NCI-H187 (cell line): ENCODE measurements at regions not wholly inside any gene's neighbourhood (a gene's known extent, or its start where the extent isn't known, plus 50 kb on each side); places are given as distances from the start of the nearest gene placed in this dataset.

Experiments
- DNase-seq, 2 experiments: peaks; one replicate each; lab custom pipeline; 2025; lab: John Stamatoyannopoulos, UW

DNA sequence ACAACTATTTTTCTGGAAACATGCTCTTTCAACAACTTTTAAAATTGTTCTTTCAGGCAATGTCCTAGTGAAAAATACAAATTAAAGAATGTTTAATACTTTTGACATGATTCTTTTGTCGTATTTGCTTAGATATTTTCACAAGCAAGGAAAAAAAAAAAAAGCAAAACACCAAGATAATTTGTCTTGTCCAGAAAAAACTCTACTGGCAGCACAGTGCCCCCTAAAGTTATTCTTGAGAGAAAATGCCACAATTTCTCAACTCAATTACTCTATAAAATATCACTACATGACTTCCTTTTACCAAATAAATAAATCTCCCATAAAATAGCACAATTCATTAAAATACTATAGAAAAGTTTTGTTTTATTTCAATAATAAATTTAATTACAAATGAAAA lies 652.5 kb upstream of the EPHA7 start:
- no peak for DNase-seq

DNA sequence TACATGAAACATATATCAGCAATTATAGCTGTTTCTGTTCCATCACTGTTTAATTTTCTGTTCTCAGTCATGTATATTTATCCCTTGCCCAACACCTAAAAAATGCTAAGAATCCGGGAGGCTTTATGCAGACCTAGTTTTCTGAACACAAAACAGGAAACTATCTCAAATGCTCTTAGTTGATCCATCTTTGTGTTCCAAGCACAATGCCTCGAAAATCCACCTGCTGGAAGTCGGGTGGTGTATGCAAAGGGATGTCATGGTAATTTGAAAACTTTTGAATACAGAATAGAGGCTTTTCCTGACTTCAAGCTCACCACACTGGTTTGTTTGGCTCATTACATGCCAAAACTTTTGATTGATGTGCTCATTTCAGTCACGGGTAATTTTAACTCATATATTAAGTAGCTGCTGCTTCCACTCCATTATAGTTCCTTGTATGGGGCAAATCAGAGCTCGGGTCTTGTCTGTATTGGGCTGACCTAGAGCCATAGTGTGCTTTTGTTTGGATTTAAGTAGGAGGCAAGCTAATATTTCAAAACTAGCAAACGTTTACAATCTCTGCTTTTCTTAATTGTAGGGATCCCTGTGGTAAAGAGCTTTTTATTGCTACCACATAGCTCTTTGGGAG lies 646.5 kb upstream of the EPHA7 start:
- no peak for DNase-seq

GRCh38 chr6:94052749-94053148 lies 633.4 kb upstream of the EPHA7 start:
- DNase-seq = no peak

DNA sequence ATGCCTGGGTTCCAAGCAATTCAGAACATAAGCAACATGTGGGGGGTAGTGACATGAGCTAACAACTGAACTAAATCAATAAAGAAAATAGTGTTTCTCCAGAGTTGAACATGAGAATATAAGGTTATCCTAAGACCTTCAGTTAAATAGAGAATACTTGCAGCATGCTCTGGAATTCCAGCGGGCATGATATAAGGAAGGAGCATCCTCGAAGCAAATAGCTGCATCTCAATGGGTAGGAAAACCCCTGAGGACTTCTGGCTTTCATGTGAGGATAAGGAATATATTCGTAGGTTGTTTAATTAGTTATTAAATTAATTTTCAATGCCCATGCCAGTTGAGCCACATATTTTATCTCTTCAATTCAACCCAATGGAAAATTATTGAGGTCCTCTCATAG lies 631.2 kb upstream of the EPHA7 start:
- no peak for DNase-seq

GRCh38 chr6:94049001-94049400 lies 629.6 kb upstream of the EPHA7 start:
- DNase-seq = no peak

DNA sequence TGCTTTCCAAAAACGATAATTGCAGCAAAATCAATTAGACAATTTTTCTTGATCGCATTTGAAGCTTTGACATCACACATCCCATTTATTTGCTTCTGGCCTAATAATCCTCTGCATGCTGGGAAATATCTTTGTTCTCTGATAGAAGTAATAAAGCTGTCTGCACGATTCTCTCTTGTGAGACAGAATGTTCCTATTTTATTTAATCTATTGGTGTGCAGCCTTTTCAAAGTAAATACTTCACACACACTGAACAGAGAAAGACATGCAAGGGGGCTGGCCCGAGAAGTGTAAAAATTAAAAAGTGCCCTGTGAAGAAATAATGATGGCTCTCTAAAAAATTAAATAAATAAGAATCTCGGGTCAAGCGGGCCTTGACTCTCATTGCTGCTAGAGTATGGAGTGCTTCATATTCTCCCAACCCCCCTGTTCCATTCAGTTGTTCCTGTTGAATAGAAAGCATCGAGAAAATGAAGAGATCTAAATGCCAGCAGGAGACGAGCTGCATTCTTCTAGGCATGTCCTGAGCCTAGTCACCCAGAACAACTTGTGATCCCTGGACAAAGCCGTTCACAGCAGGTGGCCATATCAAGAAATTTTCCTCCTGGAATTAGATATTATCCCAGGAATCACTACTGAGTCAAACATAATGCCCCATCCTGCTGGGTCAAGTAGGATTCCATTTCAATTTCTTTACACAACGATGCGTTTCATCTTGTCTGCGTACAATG lies 625.9 kb upstream of the EPHA7 start:
- peak; percentile 22 to 38 for DNase-seq

GRCh38 chr6:94041945-94042709 lies 622.8 kb upstream of the EPHA7 start:
- no peak for DNase-seq

DNA sequence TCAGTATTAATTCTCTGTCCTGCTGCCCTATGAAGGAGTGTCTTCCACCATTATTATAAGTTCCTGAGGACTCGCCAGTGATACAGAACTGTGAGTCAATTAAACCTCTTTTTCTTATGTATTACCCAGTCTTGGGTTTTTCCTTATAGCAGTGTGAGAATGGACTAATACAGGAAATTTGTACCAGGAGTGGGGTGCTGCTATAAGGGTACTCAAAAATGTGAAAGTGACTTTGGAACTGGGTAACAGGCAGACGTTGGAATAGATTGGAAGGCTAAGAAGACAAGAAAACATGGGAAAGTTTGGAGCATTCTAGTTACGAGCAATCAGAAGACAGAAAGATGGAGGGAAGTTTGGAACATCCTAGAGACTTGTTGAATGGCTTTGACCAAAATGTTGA lies 616.7 kb upstream of the EPHA7 start:
- no peak for DNase-seq

DNA sequence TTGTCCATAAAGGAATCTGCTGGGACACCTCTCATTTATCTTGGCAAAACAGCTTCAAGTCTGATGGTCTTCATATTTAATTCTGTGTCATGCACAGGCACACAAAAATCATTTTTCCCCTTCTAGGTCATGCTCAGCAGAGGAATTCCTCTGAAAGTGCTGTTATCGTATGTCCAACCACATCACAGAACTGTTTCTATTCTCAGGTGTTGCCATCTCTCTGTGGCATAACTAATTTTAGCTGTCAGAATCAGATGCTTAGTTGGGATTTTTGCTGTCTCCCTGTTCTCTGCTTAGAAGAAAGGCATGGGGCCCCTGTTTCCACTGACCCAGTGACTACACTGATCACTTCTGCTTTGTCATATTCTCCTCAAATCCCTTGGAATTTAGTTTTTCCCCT lies 608.0 kb upstream of the EPHA7 start:
- DNase-seq = no peak

DNA sequence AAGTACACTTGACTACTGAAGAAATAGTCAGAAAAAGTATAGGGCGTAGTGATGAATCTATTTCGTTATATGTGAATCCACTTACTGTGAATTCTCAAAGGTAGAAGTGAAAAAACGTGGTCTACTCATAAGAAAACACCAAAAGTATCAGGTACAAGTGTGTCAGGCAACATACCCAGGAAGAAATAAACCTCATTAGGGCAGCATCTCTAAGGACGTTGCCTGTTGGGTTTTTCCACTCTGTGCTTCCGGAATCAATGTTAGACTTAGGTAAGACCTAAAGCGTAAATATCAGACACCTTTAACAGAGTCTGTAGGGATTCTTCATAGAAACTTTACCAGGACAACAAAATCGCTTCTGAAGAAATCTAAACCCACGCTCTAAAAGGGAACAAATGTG lies 607.2 kb upstream of the EPHA7 start:
- no peak for DNase-seq

DNA sequence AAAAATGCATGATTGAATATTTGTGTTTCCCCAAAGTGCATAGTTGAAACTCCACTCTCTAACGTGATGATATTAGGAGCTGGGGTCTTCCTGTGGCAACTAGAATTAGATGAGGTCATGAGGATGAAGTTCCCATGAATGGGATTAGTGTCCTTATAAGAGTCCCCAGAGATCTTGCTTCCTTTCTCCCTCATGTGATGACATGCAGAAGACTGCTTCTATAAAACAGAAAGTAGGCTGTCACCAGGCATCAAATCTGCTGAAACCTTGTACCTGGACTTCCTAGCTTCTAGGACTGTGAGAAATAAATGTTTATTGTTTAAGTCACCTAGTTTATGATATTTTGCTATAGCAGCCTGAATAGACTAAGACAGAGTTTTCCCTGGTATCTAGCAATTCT lies 586.5 kb upstream of the EPHA7 start:
- no peak for DNase-seq

DNA sequence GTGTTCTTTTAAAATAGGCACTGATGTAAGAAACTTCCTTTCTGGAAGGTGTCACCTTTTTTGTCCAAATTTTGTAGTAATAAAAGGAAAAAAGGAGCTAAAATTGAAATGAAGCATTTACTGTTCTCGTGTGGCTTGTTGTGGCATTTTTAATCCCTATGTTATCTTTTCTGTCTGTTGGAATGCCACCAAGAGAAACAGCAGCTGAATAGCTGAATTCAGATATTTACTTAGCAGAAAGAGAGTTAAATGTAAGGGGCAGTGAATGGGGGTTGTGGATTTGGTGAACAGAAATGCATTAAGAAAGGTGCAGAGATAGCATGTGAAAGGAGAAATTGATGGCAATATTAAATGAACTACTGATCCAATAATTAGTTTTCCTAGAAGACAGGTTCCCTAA lies 573.6 kb upstream of the EPHA7 start:
- DNase-seq = no peak

DNA sequence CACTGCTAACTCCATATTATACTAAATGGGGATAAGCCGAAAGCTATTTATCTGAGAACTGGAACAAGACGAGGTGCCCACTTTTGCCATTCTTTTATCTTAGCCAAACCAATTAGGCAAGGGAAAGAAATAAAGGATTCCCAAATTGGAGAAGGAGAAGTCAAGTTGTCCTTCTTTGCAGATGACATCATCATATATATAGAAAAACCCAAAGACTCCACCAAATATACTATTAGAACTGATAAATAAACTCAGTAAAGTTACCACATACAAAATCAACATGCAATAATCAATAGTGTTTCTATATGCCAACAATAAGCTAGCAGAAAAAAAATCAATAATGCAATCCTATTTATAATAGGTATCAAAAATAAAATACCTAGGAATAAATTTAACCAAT lies 570.3 kb upstream of the EPHA7 start:
- no peak for DNase-seq

DNA sequence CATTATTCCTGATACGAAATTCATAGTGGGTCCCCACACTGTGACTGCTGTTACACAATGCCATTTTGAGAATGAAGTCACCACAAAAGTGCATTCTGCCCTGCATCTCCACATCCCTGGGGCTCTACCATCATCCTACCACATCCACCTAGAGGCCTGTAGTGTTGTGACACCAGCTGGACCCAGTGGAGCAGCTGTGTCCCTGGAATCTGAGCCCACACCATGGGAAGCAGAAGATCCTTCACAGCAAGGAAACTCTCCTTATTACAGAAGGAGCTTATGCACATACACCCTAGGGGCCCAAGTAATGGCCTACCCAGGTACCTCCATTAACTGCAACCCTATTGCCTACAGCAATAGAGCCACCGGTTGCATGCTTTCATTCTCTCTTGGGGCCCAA lies 566.6 kb upstream of the EPHA7 start:
- DNase-seq = no peak

DNA sequence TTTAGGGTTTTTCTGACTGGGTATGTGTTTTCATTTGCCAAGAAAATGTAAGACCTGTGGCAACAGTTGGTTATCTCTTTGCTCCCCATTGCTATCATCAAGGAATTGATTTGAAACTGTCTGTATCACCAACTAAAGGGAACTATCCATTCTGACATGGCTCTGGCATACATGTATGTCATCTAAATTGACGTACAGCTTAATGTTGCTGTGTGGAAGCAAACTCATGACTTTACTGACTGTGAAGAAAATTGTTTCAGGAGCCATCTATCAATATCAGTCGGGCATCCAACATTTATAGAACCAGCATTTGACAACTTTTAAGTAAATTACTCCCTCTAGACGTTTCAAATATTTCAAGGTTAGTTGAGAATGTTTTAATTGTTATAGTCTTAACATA lies 555.8 kb upstream of the EPHA7 start:
- DNase-seq = no peak

DNA sequence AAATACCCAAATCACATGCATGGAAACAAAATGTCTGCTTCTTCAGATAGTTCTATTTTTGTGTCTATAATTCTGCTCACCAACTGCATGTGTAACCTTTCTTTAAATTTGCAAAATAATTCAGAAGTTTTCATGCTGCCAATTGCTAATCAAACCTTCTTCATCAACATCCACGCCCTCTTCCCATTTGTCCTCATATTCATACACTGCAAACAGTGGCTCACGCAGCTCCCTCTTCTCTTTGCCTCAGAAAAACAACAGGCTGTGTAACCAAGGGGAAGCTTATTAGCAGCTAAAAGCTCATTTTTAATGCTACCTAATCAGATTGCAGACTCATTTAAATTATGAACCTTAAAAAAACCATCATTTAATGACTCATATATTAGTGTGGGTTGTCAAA lies 555.0 kb upstream of the EPHA7 start:
- DNase-seq = no peak

GRCh38 chr6:93972791-93973190 lies 553.4 kb upstream of the EPHA7 start:
- no peak for DNase-seq

GRCh38 chr6:93970684-93971083 lies 551.3 kb upstream of the EPHA7 start:
- DNase-seq = no peak

DNA sequence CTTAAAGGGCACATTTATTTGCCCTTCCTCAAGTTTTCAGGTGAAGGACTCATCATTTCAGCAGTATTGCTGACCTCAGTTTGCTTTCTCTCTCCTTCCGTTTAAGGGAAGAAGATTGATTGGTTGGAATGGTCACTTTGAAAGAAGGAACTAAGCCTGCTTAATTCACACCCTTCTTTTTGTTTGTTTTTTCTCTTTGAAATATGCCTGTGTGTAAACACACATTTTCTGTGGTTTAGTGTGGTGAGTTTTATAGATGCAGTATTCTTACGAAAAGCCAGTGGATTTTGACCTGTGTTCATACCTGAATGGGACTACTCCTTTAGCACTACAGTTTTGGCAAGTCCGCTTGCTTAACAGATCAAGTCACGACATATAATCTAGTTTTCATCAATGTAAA lies 548.8 kb upstream of the EPHA7 start:
- no peak for DNase-seq

- DNase-seq = no peak
Measured at GRCh38 chr6:93964926-93965325, 545.6 kb upstream of the EPHA7 start.

DNA sequence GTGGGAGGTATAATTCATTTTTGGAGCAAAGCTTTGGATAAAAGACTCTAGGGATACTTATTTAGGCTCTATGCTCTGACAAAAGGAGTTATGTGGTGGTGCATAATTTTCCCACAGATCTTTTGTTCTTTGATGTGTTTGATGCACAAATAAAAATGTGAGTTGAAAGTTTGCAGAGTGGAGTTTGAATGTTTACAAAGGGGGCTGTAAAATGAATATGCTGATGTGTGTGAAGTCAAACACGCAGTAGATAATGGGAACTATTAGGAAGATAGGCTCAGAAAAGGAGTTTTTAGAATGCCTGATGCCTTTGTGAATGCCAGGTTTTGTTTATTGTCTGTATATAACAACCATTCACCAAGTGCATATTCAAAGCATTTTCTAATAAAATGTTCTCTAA lies 545.0 kb upstream of the EPHA7 start:
- no peak for DNase-seq

GRCh38 chr6:93962566-93962965 lies 543.2 kb upstream of the EPHA7 start:
- no peak for DNase-seq

DNA sequence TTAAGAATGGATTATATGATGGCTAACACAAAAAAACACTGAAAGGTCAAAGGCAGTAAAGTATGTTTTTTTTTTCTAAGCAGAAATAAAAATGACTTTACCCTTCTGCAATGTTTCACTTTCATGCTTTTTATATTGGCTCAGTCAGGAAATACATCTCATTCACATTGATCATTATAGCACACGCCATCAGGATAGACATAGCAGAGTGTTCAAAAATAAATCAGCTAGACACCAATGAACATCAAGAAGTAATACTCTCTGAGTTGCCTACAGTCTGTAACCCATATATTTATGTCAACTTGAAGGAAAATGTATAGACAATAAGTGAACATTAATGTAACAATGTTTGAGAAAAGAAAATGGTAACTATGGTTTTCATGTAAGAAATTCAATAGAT lies 535.2 kb upstream of the EPHA7 start:
- no peak for DNase-seq
